Neural cell (in vitro differentiated cells): ENCODE measurements at regions not wholly inside any gene's neighbourhood (a gene's known extent, or its start where the extent isn't known, plus 50 kb on each side); places are given as distances from the start of the nearest gene placed in this dataset.

Experiments
- H2AFZ ChIP-seq: fragments of 200-600, 300-800 bp; sonication (generic), shearing (Covaris generic); 2 replicates; pipeline ENCODE4 v1.6.0; 2014; ENCODE audit warnings: low read depth, mild to moderate bottlenecking, antibody characterized with exemption, low read length, moderate library complexity
- H3F3A ChIP-seq: fragments of 200-600 bp; shearing (Covaris generic); 2 replicates; pipeline ENCODE4 v1.6.1; 2016; ENCODE audit warnings: mild to moderate bottlenecking, moderate library complexity, mixed read lengths, antibody characterized with exemption, low read length; ENCODE audit not compliant: insufficient read depth, poor library complexity, severe bottlenecking
- H3K27ac ChIP-seq: fragments of 200-600, 300-800 bp; sonication (generic), shearing (Covaris generic); 2 replicates; pipeline ENCODE4 v1.5.1; 2014; ENCODE audit warnings: mild to moderate bottlenecking, low read length, moderate library complexity
- H3K27me3 ChIP-seq: fragments of 300-800, 200-600 bp; sonication (generic), shearing (Covaris generic); 2 replicates; pipeline ENCODE4 v1.6.0; 2014; ENCODE audit warnings: mild to moderate bottlenecking, low read depth, low read length, moderate library complexity; ENCODE audit not compliant: insufficient read depth
- H3K36me3 ChIP-seq: fragments of 300-800, 200-600 bp; sonication (generic), shearing (Covaris generic); 2 replicates; pipeline ENCODE4 v1.5.1; 2014; ENCODE audit warnings: mild to moderate bottlenecking, antibody characterized with exemption, low read length, moderate library complexity; ENCODE audit not compliant: insufficient read depth
- H3K4me2 ChIP-seq: fragments of 300-800, 200-600 bp; sonication (generic), shearing (Covaris generic); 2 replicates; pipeline ENCODE4 v1.6.0; 2014; ENCODE audit warnings: mild to moderate bottlenecking, low read length
- H3K4me3 ChIP-seq: fragments of 300-800, 200-600 bp; sonication (generic), shearing (Covaris generic); 2 replicates; pipeline ENCODE4 v1.5.1; 2014; ENCODE audit warnings: mild to moderate bottlenecking, low read length, moderate library complexity
- H3K79me2 ChIP-seq: fragments of 200-600 bp; shearing (Covaris generic); replicated peaks from 2 replicates; pipeline ENCODE4 v1.6.0; 2014; ENCODE audit warnings: mild to moderate bottlenecking, low read length, moderate library complexity; ENCODE audit not compliant: insufficient read depth
- H3K9ac ChIP-seq: fragments of 300-800, 200-600 bp; sonication (generic), shearing (Covaris generic); 2 replicates; pipeline ENCODE4 v1.6.1; 2016; ENCODE audit warnings: mild to moderate bottlenecking, low read length, mixed read lengths
- H3K9me2 ChIP-seq: fragments of 200-600 bp; shearing (Covaris generic); 2 replicates; pipeline ENCODE4 v1.6.1; 2016; ENCODE audit warnings: mild to moderate bottlenecking, low read length, mixed read lengths; ENCODE audit not compliant: insufficient read depth
- H3K9me3 ChIP-seq: fragments of 200-600, 300-800 bp; sonication (generic), shearing (Covaris generic); 2 replicates; pipeline ENCODE4 v1.6.1; 2016; ENCODE audit warnings: mild to moderate bottlenecking, mixed run types, low read length, moderate library complexity, mixed read lengths
- H4K20me1 ChIP-seq: fragments of 200-600 bp; shearing (Covaris generic); 2 replicates; pipeline ENCODE4 v1.6.1; 2016; ENCODE audit warnings: mild to moderate bottlenecking, mixed run types; ENCODE audit not compliant: insufficient read depth
- CTCF ChIP-seq: fragments of 450-650 bp; IDR thresholded peaks from 2 replicates; pipeline ENCODE4 v1.5.1; 2014; ENCODE audit warnings: antibody characterized with exemption, mild to moderate bottlenecking, moderate library complexity; ENCODE audit not compliant: poor library complexity, severe bottlenecking
- EP300 ChIP-seq: fragments of 450-650 bp; conservative IDR thresholded peaks from 2 replicates; pipeline ENCODE4 v1.6.1; 2014; ENCODE audit warnings: antibody characterized with exemption, mild to moderate bottlenecking, moderate library complexity; ENCODE audit not compliant: poor library complexity, severe bottlenecking
- EZH2 ChIP-seq: fragments of 200-600, 300-800 bp; shearing (Covaris generic), sonication (generic); IDR thresholded peaks from 2 replicates; pipeline ENCODE4 v1.6.1; 2014; ENCODE audit warnings: antibody characterized with exemption, low read length, borderline replicate concordance, mild to moderate bottlenecking; ENCODE audit not compliant: insufficient read depth, poor library complexity, severe bottlenecking
- MXI1 ChIP-seq: fragments of 450-650 bp; conservative IDR thresholded peaks from 2 replicates; pipeline ENCODE4 v1.6.1; 2014; ENCODE audit warnings: antibody characterized with exemption, mild to moderate bottlenecking; ENCODE audit not compliant: poor library complexity, severe bottlenecking
- POLR2AphosphoS5 ChIP-seq: IDR thresholded peaks from 2 replicates; pipeline ENCODE4 v1.6.1; 2012
- RAD21 ChIP-seq: fragments of 450-650 bp; conservative IDR thresholded peaks from 2 replicates; pipeline ENCODE4 v1.6.1; 2014; ENCODE audit warnings: antibody characterized with exemption, mild to moderate bottlenecking, moderate library complexity
- REST ChIP-seq: IDR thresholded peaks from 2 replicates; pipeline ENCODE4 v1.6.1; 2012; ENCODE audit warnings: borderline replicate concordance
- SMC3 ChIP-seq: fragments of 450-650 bp; conservative IDR thresholded peaks from 2 replicates; pipeline ENCODE4 v1.6.1; 2014; ENCODE audit warnings: antibody characterized with exemption, mild to moderate bottlenecking, moderate library complexity; ENCODE audit not compliant: poor library complexity
- TAF1 ChIP-seq: IDR thresholded peaks from 2 replicates; pipeline ENCODE4 v1.6.1; 2012; ENCODE audit warnings: low read depth

DNA sequence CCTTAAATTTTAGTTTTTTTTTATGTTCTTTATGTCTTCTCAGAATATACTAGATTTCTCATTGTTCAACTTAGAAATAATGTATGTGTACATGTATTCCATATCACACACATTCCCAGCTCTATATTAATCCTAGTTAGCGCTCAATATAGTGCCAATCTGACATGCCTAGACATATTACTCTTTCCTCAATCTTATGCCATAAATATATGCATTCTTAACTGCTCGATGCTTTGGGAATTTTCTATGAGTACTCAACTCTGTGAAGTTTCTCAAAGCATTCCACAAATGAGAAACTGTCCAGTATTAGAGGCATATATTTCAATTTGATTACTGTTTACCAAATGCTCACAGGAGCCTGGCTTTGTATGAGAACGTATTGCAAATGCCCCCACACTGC lies 231.2 kb upstream of the VEGFC start:
- no peaks in the 10 kb centered on the region for H3K36me3 ChIP-seq
- no peaks in the 10 kb centered on the region for H3K9me3 ChIP-seq
- H3F3A ChIP-seq = no peaks in the 10 kb centered on the region
- H3K27ac ChIP-seq = no peak overlapping the region
- H3K79me2 ChIP-seq = no peaks in the 10 kb centered on the region
- H3K4me2 ChIP-seq = no peak overlapping the region
- no peak overlapping the region for H3K9ac ChIP-seq
- H4K20me1 ChIP-seq = no peaks in the 10 kb centered on the region
- H2AFZ ChIP-seq = no peak overlapping the region
- H3K9me2 ChIP-seq = no peaks in the 10 kb centered on the region
- H3K4me3 ChIP-seq = no peak overlapping the region
- no peaks in the 10 kb centered on the region for H3K27me3 ChIP-seq
- TF ChIP-seq RAD21 (no peak), EZH2 (no peak), TAF1 (no peak), MXI1 (no peak), CTCF (no peak), POLR2AphosphoS5 (no peak), SMC3 (no peak), REST (no peak), EP300 (no peak)

DNA sequence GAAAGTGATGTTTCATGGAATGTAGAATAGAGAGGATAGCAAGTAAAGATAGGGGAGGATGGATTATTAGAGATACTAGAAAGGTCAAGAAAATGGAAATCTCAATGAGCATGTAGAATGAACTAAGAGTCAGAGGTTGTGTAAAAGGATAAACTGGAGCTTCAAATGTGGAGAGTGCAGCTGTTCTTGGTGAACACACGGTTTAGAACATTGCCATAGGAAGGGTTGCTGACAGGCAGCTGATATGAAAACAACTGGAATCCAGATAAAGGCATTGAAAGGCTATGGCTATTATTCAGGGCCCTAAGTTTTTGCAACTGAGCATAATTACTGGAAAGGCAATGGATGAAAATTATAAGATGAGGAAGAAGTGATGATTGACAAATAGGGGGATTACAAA lies 239.6 kb upstream of the VEGFC start:
- Histone ChIP-seq H3K27ac (no peak overlapping the region), H3K9me3 (no peaks in the 10 kb centered on the region), H3K4me2 (no peak overlapping the region), H3F3A (no peaks in the 10 kb centered on the region), H4K20me1 (no peaks in the 10 kb centered on the region), H3K9ac (no peak overlapping the region), H3K79me2 (no peaks in the 10 kb centered on the region), H2AFZ (no peak overlapping the region), H3K4me3 (no peak overlapping the region), H3K36me3 (no peaks in the 10 kb centered on the region), H3K9me2 (no peaks in the 10 kb centered on the region), H3K27me3 (no peaks in the 10 kb centered on the region)
- no peak for TF ChIP-seq POLR2AphosphoS5
- no peak for TF ChIP-seq TAF1
- TF ChIP-seq SMC3 = no peak
- TF ChIP-seq REST = no peak
- TF ChIP-seq EZH2 = no peak
- no peak for TF ChIP-seq CTCF
- no peak for TF ChIP-seq RAD21
- TF ChIP-seq EP300 = no peak
- TF ChIP-seq MXI1 = no peak
